G401 (cell line): ENCODE measurements at regions not wholly inside any gene's neighbourhood (a gene's known extent, or its start where the extent isn't known, plus 50 kb on each side); places are given as distances from the start of the nearest gene placed in this dataset.

Experiments
- DNase-seq: peaks from one replicate; pipeline ENCODE4 v3.0.0-alpha.2; 2015; ENCODE audit warnings: low spot score
- in situ Hi-C: cut with HindIII; loops from 2 replicates; pipeline ENCODE4 v1.10.0; 2016; ENCODE audit warnings: low sequenced_read_pairs, mixed read lengths

- in situ Hi-C loops: no loop called here
- no peak for DNase-seq
Measured at GRCh38 chr6:1257778-1258177, 54.1 kb upstream of the FOXQ1 start.

- in situ Hi-C loops: no loop called here
Measured at GRCh38 chr6:1256435-1257008, 55.4 kb upstream of the FOXQ1 start.

GRCh38 chr6:1255636-1256365, 56.1 kb upstream of the FOXQ1 start:
- in situ Hi-C loops: no loop called here

More at GRCh38 chr6:1256435-1257008, 55.4 kb upstream of the FOXQ1 start:
- no peak for DNase-seq

GRCh38 chr6:1254326-1254725, 57.6 kb upstream of the FOXQ1 start:
- in situ Hi-C loops: no loop called here
- no peak for DNase-seq

More at GRCh38 chr6:1255636-1256365, 56.1 kb upstream of the FOXQ1 start:
- DNase-seq: peak; percentile 86

- no peak for DNase-seq
Measured at GRCh38 chr6:1253816-1254215, 58.1 kb upstream of the FOXQ1 start.

GRCh38 chr6:1251198-1252155, 60.4 kb upstream of the FOXQ1 start:
- in situ Hi-C loops: no loop called here
- no peak for DNase-seq

More at GRCh38 chr6:1253816-1254215, 58.1 kb upstream of the FOXQ1 start:
- in situ Hi-C loops: no loop called here

GRCh38 chr6:1250489-1251197, 61.3 kb upstream of the FOXQ1 start:
- no peak for DNase-seq
- in situ Hi-C loops: no loop called here

- in situ Hi-C loops: no loop called here
- no peak for DNase-seq
Measured at GRCh38 chr6:1247894-1248293, 64.0 kb upstream of the FOXQ1 start.

GRCh38 chr6:1247056-1247455, 64.8 kb upstream of the FOXQ1 start:
- no peak for DNase-seq
- in situ Hi-C loops: no loop called here

- DNase-seq: no peak
- in situ Hi-C loops: no loop called here
Measured at GRCh38 chr6:1244941-1245340, 67.0 kb upstream of the FOXQ1 start.

- DNase-seq: no peak
- in situ Hi-C loops: no loop called here
Measured at GRCh38 chr6:1244278-1244677, 67.6 kb upstream of the FOXQ1 start.

- in situ Hi-C loops: no loop called here
- no peak for DNase-seq
Measured at GRCh38 chr6:1242446-1242845, 69.5 kb upstream of the FOXQ1 start.

- DNase-seq: peak; percentile 71
- in situ Hi-C loops: no loop called here
Measured at GRCh38 chr6:1242021-1242420, 69.9 kb upstream of the FOXQ1 start.

- DNase-seq: no peak
- in situ Hi-C loops: no loop called here
Measured at GRCh38 chr6:1240766-1241318, 71.1 kb upstream of the FOXQ1 start.

GRCh38 chr6:1239805-1240204, 72.1 kb upstream of the FOXQ1 start:
- no peak for DNase-seq
- in situ Hi-C loops: no loop called here

- in situ Hi-C loops: no loop called here
- DNase-seq: no peak
Measured at GRCh38 chr6:1238040-1238439, 73.9 kb upstream of the FOXQ1 start.

GRCh38 chr6:1237636-1238035, 74.3 kb upstream of the FOXQ1 start:
- in situ Hi-C loops: no loop called here
- no peak for DNase-seq

- DNase-seq: no peak
- in situ Hi-C loops: no loop called here
Measured at GRCh38 chr6:1235825-1236224, 76.1 kb upstream of the FOXQ1 start.

GRCh38 chr6:1233924-1234323, 78.0 kb upstream of the FOXQ1 start:
- in situ Hi-C loops: no loop called here
- no peak for DNase-seq
